ENCODE measurements at regions not wholly inside any gene's neighbourhood (a gene's known extent, or its start where the extent isn't known, plus 50 kb on each side); places are given as distances from the start of the nearest gene placed in this dataset.
"Not testable (repeated sequence)": the region's sequence is repeated elsewhere in the genome, so short reads cannot be mapped to it uniquely, and the experiment has no call there.

DNA sequence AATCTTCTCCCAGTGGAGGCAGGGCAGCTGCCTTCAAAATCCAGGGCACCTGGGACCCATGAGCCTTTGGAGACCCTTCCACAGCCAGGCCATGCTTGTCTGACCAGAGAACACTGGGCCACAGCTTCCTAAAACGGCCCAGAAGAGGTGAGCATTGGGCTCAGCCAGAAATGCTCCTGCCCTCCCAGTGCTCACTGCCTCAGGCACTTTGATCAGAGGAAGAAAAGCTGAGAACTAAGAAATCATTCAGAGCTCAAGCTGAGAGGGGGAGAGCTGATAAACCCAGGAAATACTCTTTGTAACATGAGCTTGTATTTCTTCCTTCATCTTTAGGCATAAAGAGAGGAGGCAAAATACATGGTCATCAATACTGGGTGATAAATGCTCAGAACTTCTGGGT lies 365.5 kb upstream of the KLHL29 start:
- DNase-seq, result no peak

GRCh38 chr2:23020659-23021058 lies 364.3 kb upstream of the KLHL29 start:
- no peak for DNase-seq

GRCh38 chr2:23021311-23022120 lies 363.5 kb upstream of the KLHL29 start:
- no peak for DNase-seq

DNA sequence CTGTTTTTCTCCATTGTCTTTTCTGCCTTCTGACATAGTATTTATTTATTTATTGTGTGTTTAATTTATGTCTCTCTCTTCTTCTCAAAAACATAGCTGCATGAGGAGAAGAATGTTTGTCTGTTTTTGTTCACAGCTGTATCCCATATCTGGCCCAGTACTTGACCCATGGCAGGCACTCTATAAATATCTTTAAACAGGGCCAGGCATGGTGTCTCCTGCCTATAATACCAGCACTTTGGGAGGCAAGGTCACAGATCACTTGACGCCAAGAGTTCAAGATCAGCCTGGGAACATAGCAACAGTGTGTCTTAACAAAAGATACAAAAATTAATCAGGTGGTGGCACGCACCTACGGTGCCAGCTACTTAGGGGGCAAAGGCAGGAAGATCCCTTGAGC lies 361.3 kb upstream of the KLHL29 start:
- DNase-seq, result no peak

- DNase-seq, result no peak
These were observed 358.3 kb upstream of the KLHL29 start for GRCh38 chr2:23026671-23027070.

- DNase-seq, result no peak
These were observed 357.6 kb upstream of the KLHL29 start for GRCh38 chr2:23027396-23027795.

GRCh38 chr2:23028106-23028505 lies 356.9 kb upstream of the KLHL29 start:
- no peak for DNase-seq

GRCh38 chr2:23029111-23029510 lies 355.9 kb upstream of the KLHL29 start:
- no peak for DNase-seq

- no peak for DNase-seq
These were observed 355.0 kb upstream of the KLHL29 start for GRCh38 chr2:23029951-23030350.

- no peak for DNase-seq
These were observed 350.0 kb upstream of the KLHL29 start for GRCh38 chr2:23034996-23035395.

GRCh38 chr2:23036629-23037028 lies 348.4 kb upstream of the KLHL29 start:
- peak; percentile 59 for DNase-seq

GRCh38 chr2:23037596-23037995 lies 347.4 kb upstream of the KLHL29 start:
- DNase-seq, result peak; percentile 22

GRCh38 chr2:23041443-23041842 lies 343.5 kb upstream of the KLHL29 start:
- DNase-seq, result no peak

DNA sequence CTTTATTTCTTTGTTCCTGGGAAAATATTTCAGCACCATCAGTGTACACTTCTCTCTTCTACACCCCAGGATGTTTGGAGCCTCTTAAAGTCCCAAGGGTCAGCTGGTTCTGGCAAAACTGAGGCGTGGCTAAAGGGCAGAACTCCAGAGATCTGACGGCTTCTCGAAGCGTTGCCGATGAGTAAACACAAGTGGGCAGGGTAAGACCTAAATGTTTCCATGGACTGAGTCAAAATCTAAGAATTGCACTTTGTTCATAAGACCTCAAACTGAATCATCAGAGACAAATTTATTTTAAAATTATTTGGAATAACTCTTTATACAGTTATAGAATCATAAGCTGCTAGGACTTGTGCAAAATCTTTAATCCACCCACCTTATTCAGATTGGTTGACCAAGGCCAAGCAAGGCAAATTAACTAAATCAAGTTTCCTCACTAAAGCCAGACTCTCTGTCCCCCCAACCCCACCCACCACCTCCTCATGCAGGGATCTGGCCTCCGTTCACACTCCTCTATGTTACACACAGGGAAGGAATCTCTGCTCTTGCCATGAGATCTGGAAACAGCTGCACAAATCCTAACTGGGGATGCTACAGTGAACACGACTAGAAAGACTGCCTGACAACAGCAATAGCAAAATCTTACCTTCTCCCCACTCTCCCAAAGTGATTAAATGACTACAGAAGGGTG lies 342.6 kb upstream of the KLHL29 start:
- peak; percentile 84 for DNase-seq

- no peak for DNase-seq
These were observed 334.6 kb upstream of the KLHL29 start for GRCh38 chr2:23050388-23050787.

DNA sequence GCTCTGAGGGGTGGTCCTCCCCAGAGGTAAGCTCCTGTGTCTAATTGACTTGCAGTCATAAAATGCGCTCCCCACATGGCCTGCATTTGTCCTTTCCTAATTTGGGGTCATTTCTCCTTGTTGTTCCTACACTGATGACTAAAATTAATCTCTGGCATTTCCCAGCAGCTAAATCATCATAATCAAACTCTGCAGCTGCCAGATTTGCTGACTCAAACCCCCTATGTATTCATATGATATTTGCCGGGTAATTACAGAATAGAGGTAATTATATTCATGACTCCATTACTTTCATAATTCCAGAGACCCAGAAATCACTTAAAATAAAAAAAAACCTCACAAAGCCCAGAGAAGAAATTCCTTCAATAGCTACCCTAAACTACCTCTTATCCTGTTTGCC lies 331.4 kb upstream of the KLHL29 start:
- no peak for DNase-seq

DNA sequence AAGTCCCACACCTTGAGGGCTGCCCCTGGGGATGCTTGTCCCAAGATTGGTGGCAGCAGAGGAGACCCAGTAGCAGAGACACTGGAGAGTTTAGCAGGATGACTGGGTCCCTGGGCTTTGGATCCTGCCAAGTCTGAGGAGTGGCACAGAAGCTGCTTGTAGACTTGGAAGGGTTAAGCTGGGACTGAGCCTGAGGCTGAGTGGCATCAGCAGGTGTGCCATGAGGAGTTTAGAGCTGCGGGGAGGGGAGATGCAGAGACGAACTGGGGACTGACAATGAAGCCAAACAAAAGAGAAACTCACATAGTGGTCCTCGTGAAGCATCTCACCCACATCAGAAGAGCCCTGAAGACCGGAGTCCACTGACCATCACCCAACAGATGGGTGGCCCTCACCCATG lies 329.7 kb upstream of the KLHL29 start:
- peak; percentile 48 for DNase-seq

DNA sequence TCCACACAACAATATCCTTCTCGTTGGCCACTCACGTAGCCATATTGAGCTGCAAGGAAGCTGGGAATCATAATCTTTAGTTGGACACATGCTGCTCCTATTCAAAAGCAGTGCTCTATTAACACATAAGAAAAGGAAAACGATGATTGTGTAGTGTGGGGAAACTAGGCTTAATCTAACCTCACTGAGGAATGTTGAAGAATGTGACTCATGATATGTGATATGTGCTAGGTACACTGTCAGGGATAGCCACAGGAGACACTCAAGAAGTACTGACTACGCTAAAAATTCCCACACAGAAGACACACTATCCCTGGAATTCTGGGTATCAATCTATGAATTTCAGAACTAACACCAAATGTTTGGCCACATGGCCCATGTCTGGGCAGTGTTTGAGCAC lies 328.1 kb upstream of the KLHL29 start:
- not testable (repeated sequence) for DNase-seq

DNA sequence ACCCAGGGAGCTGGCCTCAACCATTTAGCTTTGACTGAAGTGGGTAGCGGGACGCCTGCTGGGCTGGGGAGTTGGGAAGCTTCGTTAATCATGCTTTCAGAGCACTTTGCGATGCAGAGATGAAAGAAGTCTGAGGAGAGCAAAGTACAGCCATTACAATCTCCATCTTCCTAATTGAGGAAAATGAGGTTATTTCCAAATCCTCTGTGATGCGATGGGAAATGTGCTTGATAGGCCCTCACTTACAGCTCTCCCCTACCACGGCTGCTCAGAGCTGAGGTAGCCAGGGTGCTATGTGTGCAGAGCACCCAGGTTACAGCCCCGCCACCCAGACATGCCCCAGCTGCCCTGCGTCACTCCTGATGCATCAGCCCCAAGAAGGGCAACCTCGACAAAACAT lies 326.5 kb upstream of the KLHL29 start:
- DNase-seq, result no peak

- no peak for DNase-seq
These were observed 319.8 kb upstream of the KLHL29 start for GRCh38 chr2:23065210-23065609.

DNA sequence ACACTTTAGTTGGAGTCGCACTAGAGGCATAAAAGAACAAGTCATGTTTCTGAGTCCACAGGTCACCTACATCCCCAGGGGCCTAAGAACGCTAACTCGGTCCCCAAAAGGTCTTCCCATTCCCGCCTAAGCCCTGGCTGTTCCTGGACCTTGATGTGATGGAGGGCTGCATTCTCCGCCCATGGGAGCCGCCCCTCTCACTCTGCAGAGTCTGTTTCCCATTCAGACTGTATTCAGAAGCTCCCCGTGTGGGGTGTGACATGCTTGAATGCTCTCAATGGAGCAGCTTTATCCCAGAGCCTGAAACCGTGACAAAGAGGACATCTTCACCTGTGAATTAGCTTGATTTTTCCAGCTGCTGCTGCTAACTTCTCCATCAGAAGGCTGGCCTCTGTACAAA lies 319.0 kb upstream of the KLHL29 start:
- no peak for DNase-seq

- no peak for DNase-seq
These were observed 318.3 kb upstream of the KLHL29 start for GRCh38 chr2:23066686-23067085.

GRCh38 chr2:23069156-23069555 lies 315.8 kb upstream of the KLHL29 start:
- no peak for DNase-seq

DNA sequence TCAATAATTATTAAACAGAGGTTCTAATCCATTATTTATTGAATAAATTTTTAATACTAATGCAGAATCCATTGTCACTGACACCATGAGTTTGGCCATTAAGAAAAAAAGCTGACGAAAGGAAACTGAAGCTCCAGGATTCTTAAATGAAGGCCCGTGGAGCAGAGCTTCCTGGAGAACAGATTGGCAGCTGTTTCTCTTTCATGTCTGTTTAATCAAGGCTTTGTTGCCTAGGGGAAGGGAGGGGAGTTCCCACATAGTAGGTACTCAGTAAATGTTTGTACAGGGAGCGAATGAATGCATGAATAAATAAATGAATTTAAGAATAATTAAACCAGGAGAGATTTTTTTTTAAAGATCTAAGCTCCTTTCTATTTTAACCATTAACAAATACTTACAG lies 315.1 kb upstream of the KLHL29 start:
- no peak for DNase-seq

DNA sequence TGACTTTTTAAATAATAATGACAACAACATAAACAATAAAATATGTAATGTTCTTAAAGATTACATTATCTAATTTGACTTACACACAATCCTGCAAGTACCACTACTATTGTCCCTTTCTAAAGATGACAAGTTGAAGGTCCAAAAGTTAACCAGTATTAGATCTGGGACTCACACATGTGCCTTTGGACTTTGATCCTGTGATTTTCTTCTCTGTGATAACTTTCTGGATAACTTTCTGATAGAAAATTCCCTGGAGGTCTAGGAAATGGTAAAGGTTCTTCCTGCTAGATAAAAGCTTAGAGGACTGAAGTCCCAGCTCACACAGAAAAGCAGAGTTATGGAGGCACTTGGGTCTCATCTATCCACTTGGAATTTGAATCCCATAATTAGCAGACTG lies 311.9 kb upstream of the KLHL29 start:
- DNase-seq, result no peak

All from femur (tissue), 1 donor.